ENCODE measurements at regions not wholly inside any gene's neighbourhood (a gene's known extent, or its start where the extent isn't known, plus 50 kb on each side); places are given as distances from the start of the nearest gene placed in this dataset.

- TF ChIP-seq CTCF (IDR thresholded peaks at IDR 0.05), result no peak
- no peak for TF ChIP-seq POLR2A (IDR thresholded peaks at IDR 0.05)
These were observed 1398.0 kb upstream of the FLRT2 start for GRCh38 chr14:84131924-84132323.
